ENCODE measurements at regions not wholly inside any gene's neighbourhood (a gene's known extent, or its start where the extent isn't known, plus 50 kb on each side); places are given as distances from the start of the nearest gene placed in this dataset.
"Not testable (repeated sequence)": the region's sequence is repeated elsewhere in the genome, so short reads cannot be mapped to it uniquely, and the experiment has no call there.

- not testable (repeated sequence) for H2AFZ ChIP-seq (ENCODE audit: low read length); H3K27ac ChIP-seq (ENCODE audit: insufficient read depth, low read length); DNase-seq (ENCODE audit: low read depth in 2 of 2); H3K36me3 ChIP-seq (ENCODE audit: control insufficient read depth, insufficient read depth, low read length); H3K79me2 ChIP-seq (ENCODE audit: control insufficient read depth, insufficient read depth, low read length); H4K20me1 ChIP-seq (ENCODE audit: control insufficient read depth, extremely low read depth, insufficient read depth, low read length); H3K27me3 ChIP-seq (ENCODE audit: control insufficient read depth, insufficient read depth, low read length); H3K4me2 ChIP-seq (ENCODE audit: extremely low read depth, insufficient read depth, low read length); H3K4me1 ChIP-seq (ENCODE audit: control insufficient read depth, extremely low read depth, insufficient read depth, low read length); H3K9ac ChIP-seq (ENCODE audit: insufficient read depth, low read length); H3K4me3 ChIP-seq (replicated peaks in 1 of 4; ENCODE audit: control extremely low read depth in 1 of 4, insufficient read depth in 1 of 4, low read depth in 3 of 4, low read length in 4 of 4); H3K9me3 ChIP-seq (ENCODE audit: control insufficient read depth, insufficient read depth, low read depth, low read length)
Observed at GRCh38 chr14:105626111-105626510, 99.7 kb downstream of the TMEM121 start.

GRCh38 chr14:105626651-105627050 lies 100.3 kb downstream of the TMEM121 start:
- H4K20me1 ChIP-seq (ENCODE audit: control insufficient read depth, extremely low read depth, insufficient read depth, low read length); H3K27ac ChIP-seq (ENCODE audit: insufficient read depth, low read length); H3K4me3 ChIP-seq (replicated peaks in 1 of 4; ENCODE audit: control extremely low read depth in 1 of 4, insufficient read depth in 1 of 4, low read depth in 3 of 4, low read length in 4 of 4); H3K79me2 ChIP-seq (ENCODE audit: control insufficient read depth, insufficient read depth, low read length); H3K4me2 ChIP-seq (ENCODE audit: extremely low read depth, insufficient read depth, low read length); H3K36me3 ChIP-seq (ENCODE audit: control insufficient read depth, insufficient read depth, low read length); H3K9ac ChIP-seq (ENCODE audit: insufficient read depth, low read length); H3K4me1 ChIP-seq (ENCODE audit: control insufficient read depth, extremely low read depth, insufficient read depth, low read length); H3K9me3 ChIP-seq (ENCODE audit: control insufficient read depth, insufficient read depth, low read depth, low read length); H3K27me3 ChIP-seq (ENCODE audit: control insufficient read depth, insufficient read depth, low read length); DNase-seq (ENCODE audit: low read depth in 2 of 2); H2AFZ ChIP-seq (ENCODE audit: low read length): not testable (repeated sequence)

GRCh38 chr14:105627287-105627686 lies 100.9 kb downstream of the TMEM121 start:
- not testable (repeated sequence) for H3K36me3 ChIP-seq (ENCODE audit: control insufficient read depth, insufficient read depth, low read length); H3K4me3 ChIP-seq (replicated peaks in 1 of 4; ENCODE audit: control extremely low read depth in 1 of 4, insufficient read depth in 1 of 4, low read depth in 3 of 4, low read length in 4 of 4); H3K9ac ChIP-seq (ENCODE audit: insufficient read depth, low read length); DNase-seq (ENCODE audit: low read depth in 2 of 2); H3K79me2 ChIP-seq (ENCODE audit: control insufficient read depth, insufficient read depth, low read length); H3K9me3 ChIP-seq (ENCODE audit: control insufficient read depth, insufficient read depth, low read depth, low read length); H4K20me1 ChIP-seq (ENCODE audit: control insufficient read depth, extremely low read depth, insufficient read depth, low read length); H3K4me1 ChIP-seq (ENCODE audit: control insufficient read depth, extremely low read depth, insufficient read depth, low read length); H3K27ac ChIP-seq (ENCODE audit: insufficient read depth, low read length); H2AFZ ChIP-seq (ENCODE audit: low read length); H3K27me3 ChIP-seq (ENCODE audit: control insufficient read depth, insufficient read depth, low read length); H3K4me2 ChIP-seq (ENCODE audit: extremely low read depth, insufficient read depth, low read length)

GRCh38 chr14:105627701-105628100 lies 101.3 kb downstream of the TMEM121 start:
- TF ChIP-seq CTCF (conservative IDR thresholded peaks at IDR 0.05 in 1 of 2, IDR thresholded peaks at IDR 0.05 in 1 of 2; ENCODE audit: low read depth in 1 of 2, low read length in 2 of 2) (no peak), EZH2 (IDR thresholded peaks at IDR 0.05; ENCODE audit: low read length, missing control alignments) (no peak)
- no peak overlapping the region for H3K9ac ChIP-seq (ENCODE audit: insufficient read depth, low read length)
- DNase-seq (ENCODE audit: low read depth in 2 of 2) = no peak

GRCh38 chr14:105628126-105628525 lies 101.7 kb downstream of the TMEM121 start:
- not testable (repeated sequence) for H3K4me3 ChIP-seq (replicated peaks in 1 of 4; ENCODE audit: control extremely low read depth in 1 of 4, insufficient read depth in 1 of 4, low read depth in 3 of 4, low read length in 4 of 4); H3K36me3 ChIP-seq (ENCODE audit: control insufficient read depth, insufficient read depth, low read length); H3K9ac ChIP-seq (ENCODE audit: insufficient read depth, low read length); DNase-seq (ENCODE audit: low read depth in 2 of 2); H3K27ac ChIP-seq (ENCODE audit: insufficient read depth, low read length); H3K27me3 ChIP-seq (ENCODE audit: control insufficient read depth, insufficient read depth, low read length); H3K4me2 ChIP-seq (ENCODE audit: extremely low read depth, insufficient read depth, low read length); H4K20me1 ChIP-seq (ENCODE audit: control insufficient read depth, extremely low read depth, insufficient read depth, low read length); H3K4me1 ChIP-seq (ENCODE audit: control insufficient read depth, extremely low read depth, insufficient read depth, low read length); H3K79me2 ChIP-seq (ENCODE audit: control insufficient read depth, insufficient read depth, low read length); H3K9me3 ChIP-seq (ENCODE audit: control insufficient read depth, insufficient read depth, low read depth, low read length); H2AFZ ChIP-seq (ENCODE audit: low read length)

More at GRCh38 chr14:105627701-105628100, 101.3 kb downstream of the TMEM121 start:
- H3K79me2 ChIP-seq (ENCODE audit: control insufficient read depth, insufficient read depth, low read length) = no peaks in the 10 kb centered on the region
- H3K4me3 ChIP-seq (replicated peaks in 1 of 4; ENCODE audit: control extremely low read depth in 1 of 4, insufficient read depth in 1 of 4, low read depth in 3 of 4, low read length in 4 of 4) = no peak overlapping the region
- no peaks in the 10 kb centered on the region for H3K27me3 ChIP-seq (ENCODE audit: control insufficient read depth, insufficient read depth, low read length)
- H3K27ac ChIP-seq (ENCODE audit: insufficient read depth, low read length) = no peak overlapping the region
- no peak overlapping the region for H2AFZ ChIP-seq (ENCODE audit: low read length)
- no peak overlapping the region for H3K4me2 ChIP-seq (ENCODE audit: extremely low read depth, insufficient read depth, low read length)
- H4K20me1 ChIP-seq (ENCODE audit: control insufficient read depth, extremely low read depth, insufficient read depth, low read length) = no peaks in the 10 kb centered on the region
- H3K36me3 ChIP-seq (ENCODE audit: control insufficient read depth, insufficient read depth, low read length) = no peaks in the 10 kb centered on the region
- H3K4me1 ChIP-seq (ENCODE audit: control insufficient read depth, extremely low read depth, insufficient read depth, low read length) = no peaks in the 10 kb centered on the region
- no peaks in the 10 kb centered on the region for H3K9me3 ChIP-seq (ENCODE audit: control insufficient read depth, insufficient read depth, low read depth, low read length)

- not testable (repeated sequence) for H2AFZ ChIP-seq (ENCODE audit: low read length); H4K20me1 ChIP-seq (ENCODE audit: control insufficient read depth, extremely low read depth, insufficient read depth, low read length); H3K36me3 ChIP-seq (ENCODE audit: control insufficient read depth, insufficient read depth, low read length); H3K79me2 ChIP-seq (ENCODE audit: control insufficient read depth, insufficient read depth, low read length); H3K4me3 ChIP-seq (replicated peaks in 1 of 4; ENCODE audit: control extremely low read depth in 1 of 4, insufficient read depth in 1 of 4, low read depth in 3 of 4, low read length in 4 of 4); DNase-seq (ENCODE audit: low read depth in 2 of 2); H3K27ac ChIP-seq (ENCODE audit: insufficient read depth, low read length); H3K4me1 ChIP-seq (ENCODE audit: control insufficient read depth, extremely low read depth, insufficient read depth, low read length); H3K9ac ChIP-seq (ENCODE audit: insufficient read depth, low read length); H3K27me3 ChIP-seq (ENCODE audit: control insufficient read depth, insufficient read depth, low read length); H3K9me3 ChIP-seq (ENCODE audit: control insufficient read depth, insufficient read depth, low read depth, low read length); H3K4me2 ChIP-seq (ENCODE audit: extremely low read depth, insufficient read depth, low read length)
Observed at GRCh38 chr14:105628531-105629067, 102.2 kb downstream of the TMEM121 start.
